ENCODE measurements at regions not wholly inside any gene's neighbourhood (a gene's known extent, or its start where the extent isn't known, plus 50 kb on each side); places are given as distances from the start of the nearest gene placed in this dataset.

GRCh38 chr5:3121813-3122212, 370.3 kb upstream of the IRX2 start:
- ChIA-PET CTCF (no interaction called here), POLR2A (no interaction called here)
- no peak for DNase-seq (ENCODE audit: extremely low spot score)
- TF ChIP-seq L3MBTL2 (conservative IDR thresholded peaks at IDR 0.05) (no peak), TARDBP (IDR thresholded peaks at IDR 0.05) (no peak), CTBP1 (IDR thresholded peaks at IDR 0.05; ENCODE audit: borderline replicate concordance) (no peak), SP1 (IDR thresholded peaks at IDR 0.05) (no peak), ARNT (IDR thresholded peaks at IDR 0.05) (no peak), ELF4 (IDR thresholded peaks at IDR 0.05) (no peak), FOXA1 (IDR thresholded peaks at IDR 0.05) (no peak), ZNF384 (IDR thresholded peaks at IDR 0.05) (no peak), LEF1 (IDR thresholded peaks at IDR 0.05; ENCODE audit: borderline replicate concordance) (no peak), PKNOX1 (IDR thresholded peaks at IDR 0.05) (no peak), SUZ12 (IDR thresholded peaks at IDR 0.05) (no peak), BHLHE40 (IDR thresholded peaks at IDR 0.05; ENCODE audit: borderline replicate concordance) (no peak), HDGF (IDR thresholded peaks at IDR 0.05; ENCODE audit: borderline replicate concordance) (no peak)

GRCh38 chr5:3120028-3120427, 368.6 kb upstream of the IRX2 start:
- TF ChIP-seq CTBP1 (IDR thresholded peaks at IDR 0.05; ENCODE audit: borderline replicate concordance) (no peak), NFRKB (IDR thresholded peaks at IDR 0.05) (no peak), SUZ12 (IDR thresholded peaks at IDR 0.05) (no peak), ARNT (IDR thresholded peaks at IDR 0.05) (no peak), SP1 (IDR thresholded peaks at IDR 0.05) (no peak), PKNOX1 (IDR thresholded peaks at IDR 0.05) (no peak), BHLHE40 (IDR thresholded peaks at IDR 0.05; ENCODE audit: borderline replicate concordance) (no peak), ELF4 (IDR thresholded peaks at IDR 0.05) (no peak), LEF1 (IDR thresholded peaks at IDR 0.05; ENCODE audit: borderline replicate concordance) (no peak), L3MBTL2 (conservative IDR thresholded peaks at IDR 0.05) (no peak), ZNF384 (IDR thresholded peaks at IDR 0.05) (no peak), TARDBP (IDR thresholded peaks at IDR 0.05) (no peak), FOXK2 (IDR thresholded peaks at IDR 0.05) (no peak), FOXA1 (IDR thresholded peaks at IDR 0.05) (no peak), FOXM1 (IDR thresholded peaks at IDR 0.05; ENCODE audit: borderline replicate concordance) (no peak), HDGF (IDR thresholded peaks at IDR 0.05; ENCODE audit: borderline replicate concordance) (no peak)
- DNase-seq (ENCODE audit: extremely low spot score), result no peak
- CTCF ChIA-PET, result no interaction called here
- POLR2A ChIA-PET, result no interaction called here

- ChIA-PET CTCF (no interaction called here), POLR2A (no interaction called here)
- no peak for DNase-seq (ENCODE audit: extremely low spot score)
- no peak for TF ChIP-seq PKNOX1 (IDR thresholded peaks at IDR 0.05)
- no peak for TF ChIP-seq NFRKB (IDR thresholded peaks at IDR 0.05)
- TF ChIP-seq ARNT (IDR thresholded peaks at IDR 0.05), result no peak
- TF ChIP-seq FOXA1 (IDR thresholded peaks at IDR 0.05), result no peak
These were observed 368.0 kb upstream of the IRX2 start for GRCh38 chr5:3119435-3119834.

GRCh38 chr5:3118340-3118739, 366.9 kb upstream of the IRX2 start:
- POLR2A ChIA-PET, result no interaction called here
- CTCF ChIA-PET, result no interaction called here
- no peak for TF ChIP-seq ZNF384 (IDR thresholded peaks at IDR 0.05)
- no peak for TF ChIP-seq L3MBTL2 (conservative IDR thresholded peaks at IDR 0.05)
- TF ChIP-seq SP1 (IDR thresholded peaks at IDR 0.05), result no peak
- no peak for TF ChIP-seq FOXM1 (IDR thresholded peaks at IDR 0.05; ENCODE audit: borderline replicate concordance)
- no peak for DNase-seq (ENCODE audit: extremely low spot score)

- no peak for TF ChIP-seq L3MBTL2 (conservative IDR thresholded peaks at IDR 0.05)
- TF ChIP-seq ARNT (IDR thresholded peaks at IDR 0.05), result no peak
- DNase-seq (ENCODE audit: extremely low spot score), result no peak
- POLR2A ChIA-PET, result no interaction called here
- CTCF ChIA-PET, result no interaction called here
These were observed 364.9 kb upstream of the IRX2 start for GRCh38 chr5:3116366-3116765.

- TF ChIP-seq FOXM1 (IDR thresholded peaks at IDR 0.05; ENCODE audit: borderline replicate concordance) (no peak), ELF4 (IDR thresholded peaks at IDR 0.05) (no peak), L3MBTL2 (conservative IDR thresholded peaks at IDR 0.05) (no peak), ZNF384 (IDR thresholded peaks at IDR 0.05) (no peak), SUZ12 (IDR thresholded peaks at IDR 0.05) (no peak), TARDBP (IDR thresholded peaks at IDR 0.05) (no peak), CTBP1 (IDR thresholded peaks at IDR 0.05; ENCODE audit: borderline replicate concordance) (no peak), LEF1 (IDR thresholded peaks at IDR 0.05; ENCODE audit: borderline replicate concordance) (no peak), BHLHE40 (IDR thresholded peaks at IDR 0.05; ENCODE audit: borderline replicate concordance) (no peak), NFRKB (IDR thresholded peaks at IDR 0.05) (no peak), PKNOX1 (IDR thresholded peaks at IDR 0.05) (no peak), HDGF (IDR thresholded peaks at IDR 0.05; ENCODE audit: borderline replicate concordance) (no peak), SP1 (IDR thresholded peaks at IDR 0.05) (no peak), ARNT (IDR thresholded peaks at IDR 0.05) (no peak), FOXK2 (IDR thresholded peaks at IDR 0.05) (no peak), FOXA1 (IDR thresholded peaks at IDR 0.05) (no peak)
- ChIA-PET POLR2A (no interaction called here), CTCF (no interaction called here)
- no peak for DNase-seq (ENCODE audit: extremely low spot score)
These were observed 363.0 kb upstream of the IRX2 start for GRCh38 chr5:3114467-3114866.

Data from HEK293T (cell line).